Stimulated activated CD4-positive, alpha-beta T cell treated with anti-CD3 and anti-CD28 coated beads, Interleukin-4, amount 100 ng/mL, for 24 hours (primary cell): ENCODE measurements at regions not wholly inside any gene's neighbourhood (a gene's known extent, or its start where the extent isn't known, plus 50 kb on each side); places are given as distances from the start of the nearest gene placed in this dataset.

Experiments used
- DNase-seq: peaks from one replicate; pipeline ENCODE4 v3.0.0-alpha.2; 2020

GRCh38 chr12:63317880-63318279 is 166.9 kb upstream of the AVPR1A start:
- no peak for DNase-seq

- DNase-seq = no peak
These were observed 166.4 kb upstream of the AVPR1A start for GRCh38 chr12:63317286-63317846.

GRCh38 chr12:63313139-63313538 is 162.1 kb upstream of the AVPR1A start:
- no peak for DNase-seq

- DNase-seq = no peak
These were observed 157.7 kb upstream of the AVPR1A start for GRCh38 chr12:63308671-63309070.

- no peak for DNase-seq
These were observed 156.8 kb upstream of the AVPR1A start for GRCh38 chr12:63307849-63308248.

GRCh38 chr12:63305901-63306875 is 155.2 kb upstream of the AVPR1A start:
- no peak for DNase-seq

- no peak for DNase-seq
These were observed 153.9 kb upstream of the AVPR1A start for GRCh38 chr12:63304887-63305316.

GRCh38 chr12:63302941-63303536 is 152.0 kb upstream of the AVPR1A start:
- no peak for DNase-seq

- DNase-seq = no peak
These were observed 151.4 kb upstream of the AVPR1A start for GRCh38 chr12:63302269-63302940.

- DNase-seq = no peak
These were observed 150.3 kb upstream of the AVPR1A start for GRCh38 chr12:63301311-63301710.

GRCh38 chr12:63298386-63298930 is 147.5 kb upstream of the AVPR1A start:
- DNase-seq = no peak

GRCh38 chr12:63294327-63294632 is 143.3 kb upstream of the AVPR1A start:
- DNase-seq = no peak

GRCh38 chr12:63292471-63293221 is 141.6 kb upstream of the AVPR1A start:
- no peak for DNase-seq

- DNase-seq = no peak
These were observed 125.8 kb upstream of the AVPR1A start for GRCh38 chr12:63276537-63277365.

GRCh38 chr12:63266988-63267387 is 116.0 kb upstream of the AVPR1A start:
- DNase-seq = no peak

GRCh38 chr12:63264629-63265028 is 113.6 kb upstream of the AVPR1A start:
- DNase-seq = no peak

GRCh38 chr12:63250486-63250885 is 99.5 kb upstream of the AVPR1A start:
- DNase-seq = no peak

GRCh38 chr12:63238892-63239291 is 87.9 kb upstream of the AVPR1A start:
- DNase-seq = no peak

- DNase-seq = no peak
These were observed 81.9 kb upstream of the AVPR1A start for GRCh38 chr12:63232896-63233295.

- DNase-seq = no peak
These were observed 77.9 kb upstream of the AVPR1A start for GRCh38 chr12:63228853-63229252.

GRCh38 chr12:63226792-63227463 is 75.9 kb upstream of the AVPR1A start:
- DNase-seq = no peak
